Right renal cortex interstitium (tissue), 3 donors: ENCODE measurements at regions not wholly inside any gene's neighbourhood (a gene's known extent, or its start where the extent isn't known, plus 50 kb on each side); places are given as distances from the start of the nearest gene placed in this dataset.
"Not testable (repeated sequence)": the region's sequence is repeated elsewhere in the genome, so short reads cannot be mapped to it uniquely, and the experiment has no call there.

Experiments used
- DNase-seq, 3 donors: peaks; one replicate each; pipeline ENCODE4 v3.0.0-alpha.2; 2013; ENCODE audit warnings: low read depth in 3 of 3, low spot score in 2 of 3

DNA sequence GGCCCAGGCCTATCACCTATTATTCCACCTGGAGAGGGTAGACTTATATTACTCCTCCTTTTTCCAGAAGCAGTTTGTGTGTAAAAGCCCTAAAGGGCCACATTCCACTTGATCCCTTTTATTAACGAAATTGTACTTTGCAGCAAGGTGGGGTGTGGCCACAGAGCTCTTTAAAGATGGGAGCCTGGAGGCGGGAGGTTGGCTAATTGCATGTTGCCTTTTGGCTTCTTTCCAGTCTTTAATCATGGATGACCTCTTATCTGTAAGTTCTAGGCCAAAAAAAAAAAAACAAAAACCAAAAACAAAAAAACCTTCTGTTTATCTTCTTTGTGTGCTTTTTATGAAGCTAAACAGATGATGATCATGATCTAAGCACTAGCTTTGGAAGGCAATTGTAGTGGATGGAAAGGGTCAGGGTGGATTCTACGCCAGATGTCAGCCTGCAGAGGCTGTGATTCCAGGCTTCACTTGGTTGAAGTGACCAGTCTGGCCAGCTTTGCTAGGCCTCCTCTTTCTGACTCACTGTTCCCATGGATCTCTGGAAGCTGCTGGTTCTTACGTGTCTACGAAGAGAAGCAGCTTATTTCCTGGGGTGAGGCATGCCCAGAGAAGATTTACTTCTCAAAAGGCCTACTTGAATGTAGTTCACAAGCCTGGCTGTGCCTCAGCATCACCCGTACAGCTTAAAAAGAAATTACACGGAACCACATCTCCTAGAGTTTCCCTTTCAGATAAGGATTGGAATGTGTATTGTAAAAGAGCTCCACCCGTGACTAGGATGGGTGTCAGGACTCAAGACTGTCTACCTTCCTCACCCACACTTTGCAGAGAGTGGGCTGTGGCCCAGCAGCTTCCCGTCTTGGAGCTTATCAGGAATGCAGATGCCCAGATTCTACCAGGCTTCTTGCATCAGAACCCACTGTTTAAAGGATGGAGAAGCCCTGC lies 330.9 kb upstream of the C2CD4B start:
- DNase-seq: no peak

DNA sequence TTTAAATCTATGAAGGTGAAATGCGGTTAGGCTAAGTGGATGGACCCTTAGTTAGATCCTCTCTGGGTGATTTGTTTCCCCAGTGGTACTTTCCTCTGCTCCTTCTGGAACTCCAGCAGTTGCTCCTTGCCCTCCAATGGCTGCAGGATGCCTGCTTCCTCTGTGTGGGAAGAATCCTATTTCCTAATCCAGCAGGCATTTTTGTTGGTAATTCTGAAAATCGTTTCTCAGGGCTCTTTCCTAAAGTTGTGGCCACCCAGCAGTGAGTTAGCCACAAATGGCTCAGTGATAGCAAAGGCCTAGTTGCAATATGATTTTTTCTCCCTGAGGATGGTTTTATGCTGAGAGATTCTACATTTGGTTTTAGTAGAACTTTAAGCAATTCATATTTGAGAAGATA lies 332.3 kb upstream of the C2CD4B start:
- no peak for DNase-seq

DNA sequence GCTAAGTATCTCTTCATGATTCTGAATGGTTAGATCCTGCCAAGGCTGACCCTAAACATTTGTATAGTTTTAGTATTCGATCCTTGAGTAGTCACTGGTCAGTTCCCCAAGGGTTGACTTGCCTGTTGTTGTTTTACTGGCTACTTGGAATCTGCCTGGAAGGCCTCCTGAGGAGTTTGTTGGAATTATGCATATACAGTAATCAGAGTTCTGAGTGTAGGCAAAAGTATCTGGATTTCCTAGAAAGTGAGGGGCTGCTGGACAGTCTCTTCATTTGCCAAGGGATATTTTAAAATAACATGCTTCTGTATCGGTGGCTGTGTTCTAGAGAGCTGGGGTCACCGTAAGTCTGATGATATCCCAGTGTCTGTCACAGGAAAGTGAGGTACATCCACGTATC lies 333.2 kb upstream of the C2CD4B start:
- no peak for DNase-seq

DNA sequence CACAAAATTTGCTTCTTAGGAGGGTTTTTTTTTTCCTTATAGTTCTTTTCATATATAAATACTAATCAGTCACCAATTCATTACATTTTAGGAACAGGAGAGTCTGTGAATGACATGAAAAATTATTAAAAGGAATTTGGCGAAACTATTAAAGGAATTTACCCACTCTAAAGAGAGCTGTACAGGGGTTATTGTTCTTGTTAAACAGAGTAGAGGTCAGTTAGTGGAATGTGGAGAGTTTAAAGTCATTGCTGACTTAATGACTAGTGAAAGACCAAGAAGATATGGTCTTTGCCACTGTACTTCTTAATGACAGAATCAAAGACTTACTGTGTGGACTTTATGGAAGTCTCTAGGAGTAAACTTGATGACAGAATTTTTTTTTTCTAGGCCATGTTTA lies 333.6 kb upstream of the C2CD4B start:
- no peak for DNase-seq

- DNase-seq: no peak
Observed at GRCh38 chr15:62500325-62500724, 335.2 kb upstream of the C2CD4B start.

GRCh38 chr15:62502451-62502850 lies 337.4 kb upstream of the C2CD4B start:
- DNase-seq: no peak

- DNase-seq: no peak
Observed at GRCh38 chr15:62503451-62503850, 338.4 kb upstream of the C2CD4B start.

GRCh38 chr15:62505762-62506161 lies 340.7 kb upstream of the C2CD4B start:
- DNase-seq: no peak

DNA sequence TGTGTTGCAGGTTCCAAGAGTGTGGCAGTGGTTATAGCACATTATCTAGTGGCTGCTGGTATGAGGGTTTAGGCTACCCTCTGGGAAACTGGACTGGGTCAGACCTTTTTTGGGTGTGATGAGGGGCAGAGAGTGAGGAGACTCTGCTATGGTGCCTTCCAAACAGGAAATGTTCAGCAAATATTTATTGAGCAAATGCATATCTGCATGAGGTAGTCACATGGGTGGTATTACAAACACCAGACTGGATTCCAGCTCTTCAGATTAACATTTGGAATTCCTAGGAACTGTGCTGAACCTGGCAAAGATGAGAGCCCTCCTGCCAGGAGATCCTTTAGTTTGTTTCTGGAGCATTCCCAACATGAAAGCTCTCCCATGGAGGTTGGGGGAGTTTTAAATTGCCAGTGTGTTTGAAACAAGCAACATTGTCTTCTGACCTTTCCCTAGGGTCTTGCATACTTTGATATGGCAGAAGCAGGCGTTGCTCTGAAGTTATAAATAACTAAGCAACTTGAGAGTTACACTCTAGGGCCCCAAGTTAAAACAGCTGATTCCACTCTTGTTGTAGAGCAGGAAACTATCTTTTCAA lies 341.2 kb upstream of the C2CD4B start:
- DNase-seq: no peak

GRCh38 chr15:62509395-62509958 lies 344.4 kb upstream of the C2CD4B start:
- no peak for DNase-seq

- no peak for DNase-seq
Observed at GRCh38 chr15:62510791-62511190, 345.7 kb upstream of the C2CD4B start.

DNA sequence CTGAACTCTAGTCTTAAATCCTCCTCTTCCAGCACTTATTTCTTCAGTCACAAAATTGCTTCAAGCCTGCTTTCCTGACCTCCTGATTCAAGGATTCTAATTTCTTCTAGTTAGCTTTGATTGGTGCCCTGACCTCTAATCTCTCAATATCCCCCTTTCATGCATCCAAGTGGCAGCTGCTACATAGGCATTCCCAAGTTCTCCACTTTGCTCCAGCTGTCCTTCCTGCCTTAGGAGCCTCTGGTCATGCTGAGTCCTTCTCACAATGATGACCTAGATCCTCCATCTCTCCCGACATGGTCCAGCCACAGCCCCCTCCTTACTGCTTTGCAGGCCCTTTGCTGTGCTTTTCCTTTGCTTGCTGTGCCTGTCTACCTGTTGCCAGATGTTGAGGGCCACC lies 347.8 kb upstream of the C2CD4B start:
- no peak for DNase-seq

DNA sequence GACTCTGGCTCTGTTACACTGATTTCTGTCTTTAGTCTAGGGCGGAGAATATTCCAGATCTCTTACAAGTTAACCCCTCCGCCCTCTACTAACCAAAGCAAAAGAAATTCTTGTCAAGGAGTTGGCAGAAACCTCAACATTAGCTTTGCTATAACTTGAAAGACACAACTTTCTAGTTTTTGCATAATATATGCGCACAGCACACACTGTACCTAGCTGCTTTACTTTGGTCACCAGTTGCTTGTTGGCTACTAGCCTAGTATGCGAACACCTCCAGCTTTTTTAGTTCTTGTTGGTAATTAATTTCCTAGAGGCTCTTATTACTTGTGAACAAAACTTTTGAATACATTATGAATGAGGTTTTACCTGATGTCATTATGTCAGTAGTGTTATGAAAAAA lies 348.8 kb upstream of the C2CD4B start:
- DNase-seq: no peak

DNA sequence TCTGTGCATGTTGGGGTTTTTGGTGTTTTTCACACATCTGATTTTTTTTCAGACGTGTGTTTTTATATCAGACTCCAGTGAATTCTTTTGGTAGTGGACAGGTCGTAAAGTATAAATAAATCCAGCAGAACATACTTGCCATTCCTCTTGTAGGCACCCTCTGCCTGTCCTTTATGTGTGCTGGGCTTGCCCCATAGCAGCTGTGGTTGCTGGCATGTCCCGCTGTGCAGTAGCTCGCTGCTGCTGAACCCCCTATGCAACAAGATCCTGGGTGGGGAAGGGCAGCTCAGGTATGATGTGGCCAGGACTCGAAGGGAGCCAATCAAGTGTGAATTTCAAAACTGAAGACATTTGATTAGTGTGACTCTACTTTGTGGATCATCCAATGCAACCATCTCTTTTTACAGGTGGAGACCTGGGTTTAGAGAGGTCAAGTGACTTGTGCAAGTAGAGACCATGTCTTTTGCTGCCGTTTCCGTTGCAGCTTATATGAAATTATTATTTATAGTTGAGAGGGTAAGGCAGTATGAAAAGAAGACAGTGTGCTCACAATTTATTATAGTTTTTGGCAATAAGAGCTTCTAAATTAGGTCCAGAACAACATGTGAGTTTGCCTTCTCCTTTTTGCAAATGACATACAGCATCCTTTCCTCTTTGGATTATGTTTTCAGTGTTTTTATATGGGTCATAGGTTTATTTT lies 350.8 kb upstream of the C2CD4B start:
- DNase-seq: no peak

DNA sequence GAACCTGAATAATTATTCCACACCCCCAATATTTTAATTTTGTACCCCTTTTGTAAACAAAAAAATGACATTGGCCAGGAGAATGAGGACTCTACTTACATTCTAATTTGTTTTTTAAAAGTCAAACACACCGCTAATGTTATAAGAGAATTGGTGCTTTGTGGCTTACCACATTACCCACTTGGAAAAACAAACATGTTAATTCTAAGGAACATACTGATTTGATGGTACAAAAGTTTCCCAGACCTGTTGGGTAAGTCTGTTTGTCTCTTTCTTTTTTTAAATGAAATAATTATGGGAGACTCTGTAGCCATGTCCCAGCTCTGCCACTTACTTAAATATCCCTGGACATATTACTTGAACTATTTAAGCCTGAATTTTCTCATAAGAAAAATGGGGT lies 352.5 kb upstream of the C2CD4B start:
- DNase-seq: no peak

DNA sequence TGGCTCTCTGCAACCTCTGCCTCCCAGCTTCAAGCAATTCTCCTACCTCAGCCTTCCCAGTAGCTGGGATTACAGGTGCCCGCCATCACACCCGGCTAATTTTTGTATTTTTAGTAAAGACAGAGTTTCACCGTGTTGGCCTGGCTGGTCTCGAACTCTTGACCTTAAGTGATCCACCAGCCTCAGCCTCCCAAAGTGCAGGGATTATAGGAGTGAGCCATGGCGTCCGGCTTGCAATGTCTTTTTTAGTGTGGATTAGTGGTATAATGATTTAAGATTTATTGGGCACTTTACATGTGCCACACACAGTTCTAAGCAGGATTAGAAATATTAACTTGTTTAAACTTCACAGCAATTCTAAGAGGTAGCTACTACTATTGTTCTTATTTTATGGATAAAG lies 353.6 kb upstream of the C2CD4B start:
- not testable (repeated sequence) for DNase-seq

GRCh38 chr15:62519900-62520299 lies 354.8 kb upstream of the C2CD4B start:
- no peak for DNase-seq

DNA sequence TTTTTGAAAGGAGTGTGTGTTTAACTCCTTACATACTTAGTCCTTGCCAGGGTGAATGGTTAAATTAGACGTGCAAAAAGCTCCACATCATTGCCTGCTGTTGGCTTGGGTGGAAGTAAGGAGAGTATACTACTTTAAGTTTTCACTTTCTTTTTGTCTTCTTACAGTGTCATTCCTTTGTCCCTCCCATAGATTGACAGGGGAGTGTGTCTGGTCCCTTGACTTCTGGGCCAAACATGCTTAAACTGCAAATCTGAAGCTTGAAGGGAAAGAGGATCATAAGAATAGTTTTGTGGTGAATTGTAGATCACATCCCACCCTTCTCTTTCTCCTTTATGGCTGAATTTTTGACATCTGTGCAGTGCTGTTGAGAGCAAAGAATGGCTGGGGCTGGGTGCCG lies 355.8 kb upstream of the C2CD4B start:
- DNase-seq: no peak

DNA sequence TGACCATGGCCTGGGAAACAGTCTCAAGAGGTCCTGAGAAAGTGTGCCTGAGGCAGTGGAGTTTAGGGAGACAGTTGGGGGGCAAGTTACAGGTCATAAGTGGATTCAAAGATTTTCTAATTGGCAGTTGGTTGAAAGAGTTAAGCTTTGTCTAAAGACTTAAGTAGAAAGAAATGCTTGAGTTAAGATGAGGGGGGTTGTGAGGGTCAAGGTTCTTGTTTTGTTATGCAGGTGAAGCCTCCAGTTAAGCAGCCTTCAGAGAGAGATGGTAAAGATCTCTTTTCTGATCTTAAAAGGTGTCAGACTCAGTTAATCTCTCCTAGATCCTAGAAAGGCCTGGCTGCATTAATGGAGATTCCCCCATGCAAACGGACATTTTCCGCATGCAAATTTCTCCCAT lies 356.3 kb upstream of the C2CD4B start:
- no peak for DNase-seq

GRCh38 chr15:62524848-62525247 lies 359.8 kb upstream of the C2CD4B start:
- no peak for DNase-seq

DNA sequence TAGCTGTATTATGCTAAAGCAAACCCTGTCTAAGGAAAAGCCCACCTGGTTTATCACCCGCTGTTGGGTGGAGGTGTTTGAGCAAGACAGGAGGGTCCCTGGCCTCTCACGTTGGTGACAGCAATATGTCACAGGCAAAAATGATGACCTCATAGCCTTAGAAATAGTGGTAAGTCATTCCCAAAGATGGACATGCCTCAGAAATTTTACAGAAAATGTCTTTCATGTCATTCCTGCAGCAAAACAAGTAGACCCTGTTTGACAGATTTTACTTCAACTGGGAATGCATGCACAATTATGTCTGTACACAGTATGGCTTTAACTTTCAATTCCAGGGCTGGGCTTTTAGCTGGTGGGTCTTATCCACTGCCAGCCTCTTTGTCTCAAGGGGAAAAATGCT lies 362.3 kb upstream of the C2CD4B start:
- DNase-seq: no peak
